SH-SY5Y (cell line): ENCODE measurements at regions not wholly inside any gene's neighbourhood (a gene's known extent, or its start where the extent isn't known, plus 50 kb on each side); places are given as distances from the start of the nearest gene placed in this dataset.

Experiments used
- GATA2 ChIP-seq: IDR thresholded peaks from 2 replicates; pipeline ENCODE4 v1.6.1; 2011; ENCODE audit warnings: mild to moderate bottlenecking, low read depth, low read length
- GATA3 ChIP-seq: IDR thresholded peaks from 2 replicates; pipeline ENCODE4 v1.6.1; 2011; ENCODE audit warnings: low read depth, mild to moderate bottlenecking, low read length, moderate library complexity

- no peak for TF ChIP-seq GATA3
- TF ChIP-seq GATA2: no peak
These were observed 160.7 kb downstream of the AASDH start for GRCh38 chr4:56226579-56226978.
